H1 (cell line): ENCODE measurements at regions not wholly inside any gene's neighbourhood (a gene's known extent, or its start where the extent isn't known, plus 50 kb on each side); places are given as distances from the start of the nearest gene placed in this dataset.

ENCODE experiments used
- CTCF ChIA-PET: fragments of 300-600 bp; sonication (Branson Sonifier 250); formaldehyde crosslinking; loops from one replicate; lab custom pipeline; 2021; ENCODE audit not compliant: partially characterized antibody; lab: Charles Lee
- POLR2A ChIA-PET: fragments of 300-600 bp; sonication (Branson Sonifier 250); formaldehyde crosslinking; loops from one replicate; lab custom pipeline; 2021; ENCODE audit warnings: inconsistent platforms; ENCODE audit not compliant: partially characterized antibody; lab: Charles Lee
- DNase-seq, 2 experiments: peaks; one replicate each; pipeline versions ENCODE4 v3.0.0 to v3.0.0-alpha.2; 2010 to 2022; ENCODE audit warnings: low spot score in 2 of 2, low read depth in 1 of 2, mixed read lengths in 1 of 2
- FAIRE-seq: peaks from 2 replicates; lab custom pipeline; 2011; peaks lifted over from hg19 to GRCh38; lab: Jason Lieb, UNC
- H2AFZ ChIP-seq: 2 replicates; pipeline ENCODE4 v1.8.1; 2012; ENCODE audit warnings: low read length, inconsistent platforms
- H2AK5ac ChIP-seq: 2 replicates; pipeline ENCODE4 v1.6.1; 2013; ENCODE audit warnings: low read depth, low read length
- H2BK120ac ChIP-seq: replicated peaks from 2 replicates; pipeline ENCODE3; 2013; ENCODE audit warnings: low read depth, low read length, inconsistent platforms
- H2BK12ac ChIP-seq: 2 replicates; pipeline ENCODE4 v1.6.1; 2013; ENCODE audit warnings: low read depth, low read length
- H2BK15ac ChIP-seq: 2 replicates; pipeline ENCODE4 v1.6.1; 2013; ENCODE audit warnings: low read length
- H2BK20ac ChIP-seq: 2 replicates; pipeline ENCODE4 v1.6.1; 2013; ENCODE audit warnings: low read length
- H2BK5ac ChIP-seq: 2 replicates; pipeline ENCODE4 v1.6.1; 2013; ENCODE audit warnings: low read depth, low read length
- H3K14ac ChIP-seq: 2 replicates; pipeline ENCODE4 v1.6.1; 2013; ENCODE audit warnings: inconsistent platforms; ENCODE audit not compliant: insufficient read length
- H3K18ac ChIP-seq: 2 replicates; pipeline ENCODE4 v1.6.1; 2013; ENCODE audit warnings: low read length; ENCODE audit errors: extremely low read depth
- H3K23ac ChIP-seq: 2 replicates; pipeline ENCODE4 v1.6.1; 2013; ENCODE audit warnings: inconsistent platforms; ENCODE audit not compliant: insufficient read length
- H3K23me2 ChIP-seq: 2 replicates; pipeline ENCODE4 v1.6.1; 2013; ENCODE audit warnings: low read depth, low read length
- H3K27ac ChIP-seq: 2 replicates; pipeline ENCODE4 v1.6.1; 2011; ENCODE audit warnings: low read depth, low read length, inconsistent platforms
- H3K27me3 ChIP-seq, 4 experiments: replicated peaks in 1 of 4; 1 replicate in 1 of 4; 2 replicates in 3 of 4; pipeline versions ENCODE4 v1.6.1 to v1.8.1; 2011 to 2013; ENCODE audit warnings: low read length in 3 of 4, mild to moderate bottlenecking in 3 of 4, inconsistent platforms in 2 of 4, mixed read lengths in 2 of 4, moderate library complexity in 1 of 4; ENCODE audit not compliant: control insufficient read depth in 3 of 4, insufficient read depth in 3 of 4; ENCODE audit errors: extremely low read depth in 1 of 4
- H3K36me3 ChIP-seq, 4 experiments: 2 replicates each; pipeline versions ENCODE4 v1.6.1 to v1.8.1; 2011 to 2013; ENCODE audit warnings: mild to moderate bottlenecking in 4 of 4, low read length in 3 of 4, moderate library complexity in 2 of 4, control low read depth in 1 of 4, inconsistent platforms in 1 of 4; ENCODE audit not compliant: insufficient read depth in 4 of 4, control insufficient read depth in 2 of 4
- H3K4ac ChIP-seq: replicated peaks from 2 replicates; pipeline ENCODE3; 2013; ENCODE audit warnings: low read length, low read depth, mixed read lengths, inconsistent platforms; ENCODE audit not compliant: insufficient read length
- H3K4me1 ChIP-seq, 4 experiments: replicated peaks in 1 of 4; 1 replicate in 1 of 4; 2 replicates in 3 of 4; pipeline versions ENCODE4 v1.6.1 to v1.8.1; 2011 to 2013; ENCODE audit warnings: low read length in 3 of 4, inconsistent platforms in 2 of 4, mixed read lengths in 1 of 4; ENCODE audit not compliant: insufficient read depth in 4 of 4, control insufficient read depth in 3 of 4
- H3K4me2 ChIP-seq, 2 experiments: 2 replicates each; pipeline versions ENCODE4 v1.6.1 to v1.8.1; 2011 to 2013; ENCODE audit warnings: low read depth in 2 of 2, low read length in 2 of 2, control low read depth in 1 of 2, inconsistent platforms in 1 of 2, mild to moderate bottlenecking in 1 of 2; ENCODE audit not compliant: insufficient read depth in 1 of 2
- H3K4me3 ChIP-seq, 4 experiments: fragments of 200-600, 300-600 bp in 1 of 4; sonication (generic), shearing (Covaris generic), sonication (Bioruptor Twin) in 1 of 4; 2 replicates each; pipeline versions ENCODE4 v1.5.1 to v1.8.1; 2011 to 2016; ENCODE audit warnings: low read length in 4 of 4, low read depth in 3 of 4, control low read depth in 2 of 4, inconsistent platforms in 2 of 4, mild to moderate bottlenecking in 2 of 4, mixed read lengths in 1 of 4, moderate library complexity in 1 of 4; ENCODE audit not compliant: insufficient read depth in 2 of 4; ENCODE audit errors: extremely low read depth in 1 of 4
- H3K56ac ChIP-seq: replicated peaks from 2 replicates; pipeline ENCODE3; 2013; ENCODE audit warnings: low read depth, mild to moderate bottlenecking, mixed read lengths, low read length, inconsistent platforms; ENCODE audit not compliant: insufficient read length
- H3K79me1 ChIP-seq: 2 replicates; pipeline ENCODE4 v1.6.1; 2013; ENCODE audit warnings: low read depth, low read length, control low read depth
- H3K79me2 ChIP-seq, 2 experiments: 2 replicates each; pipeline versions ENCODE4 v1.6.1 to v1.8.1; 2012 to 2013; ENCODE audit warnings: low read length in 2 of 2, mild to moderate bottlenecking in 2 of 2, inconsistent platforms in 1 of 2; ENCODE audit not compliant: insufficient read depth in 2 of 2, control insufficient read depth in 1 of 2
- H3K9ac ChIP-seq, 4 experiments: replicated peaks in 1 of 4; 1 replicate in 1 of 4; 2 replicates in 3 of 4; pipeline versions ENCODE4 v1.6.1 to v1.8.1; 2011 to 2013; ENCODE audit warnings: low read depth in 3 of 4, low read length in 3 of 4, control low read depth in 2 of 4, mild to moderate bottlenecking in 2 of 4, moderate library complexity in 2 of 4, inconsistent platforms in 1 of 4; ENCODE audit errors: extremely low read depth in 1 of 4
- H3K9me3 ChIP-seq, 2 experiments: 2 replicates each; pipeline versions ENCODE4 v1.6.1 to v1.8.1; 2012 to 2013; ENCODE audit warnings: mild to moderate bottlenecking in 2 of 2, moderate library complexity in 2 of 2, control low read depth in 1 of 2, inconsistent platforms in 1 of 2, low read depth in 1 of 2, low read length in 1 of 2, mixed read lengths in 1 of 2; ENCODE audit not compliant: insufficient read depth in 2 of 2
- H4K20me1 ChIP-seq, 2 experiments: replicated peaks in 1 of 2; 2 replicates each; pipeline versions ENCODE3 to v1.8.1; 2011 to 2013; ENCODE audit warnings: inconsistent platforms in 2 of 2, low read length in 2 of 2, mild to moderate bottlenecking in 1 of 2; ENCODE audit not compliant: insufficient read depth in 2 of 2, control insufficient read depth in 1 of 2
- H4K5ac ChIP-seq: 2 replicates; pipeline ENCODE4 v1.6.1; 2013; ENCODE audit warnings: low read length, low read depth, mixed read lengths, inconsistent platforms; ENCODE audit not compliant: insufficient read length
- H4K8ac ChIP-seq: 2 replicates; pipeline ENCODE4 v1.8.0; 2013; ENCODE audit warnings: mild to moderate bottlenecking, moderate library complexity, low read length, inconsistent platforms; ENCODE audit not compliant: insufficient read depth; ENCODE audit errors: extremely low read depth
- H4K91ac ChIP-seq: replicated peaks from 2 replicates; pipeline ENCODE3; 2013; ENCODE audit warnings: low read length, mixed read lengths, inconsistent platforms; ENCODE audit not compliant: insufficient read length
- CHD7 ChIP-seq: fragments of 300-600 bp; sonication (generic); IDR thresholded peaks from 2 replicates; pipeline ENCODE4 v1.7.1; 2012; ENCODE audit warnings: low read length, moderate library complexity, mild to moderate bottlenecking, inconsistent platforms; ENCODE audit not compliant: insufficient replicate concordance
- WGBS, 2 experiments: shearing (Covaris generic) in 1 of 2; methylation state at CpG; one replicate each; pipeline versions ENCODE4 v1.1.6 to v1.1.7; 2013 to 2015; ENCODE audit warnings: low lambda C conversion rate in 2 of 2, mixed read lengths in 2 of 2, inconsistent platforms in 1 of 2, low coverage in 1 of 2, missing lambda C conversion rate in 1 of 2; ENCODE audit not compliant: insufficient replicate concordance in 2 of 2, insufficient coverage in 1 of 2, insufficient read length in 1 of 2; ENCODE audit errors: extremely low coverage in 1 of 2, missing lambda C conversion rate in 1 of 2; 5-methylcytosine and 5-hydroxymethylcytosine counted together

DNA sequence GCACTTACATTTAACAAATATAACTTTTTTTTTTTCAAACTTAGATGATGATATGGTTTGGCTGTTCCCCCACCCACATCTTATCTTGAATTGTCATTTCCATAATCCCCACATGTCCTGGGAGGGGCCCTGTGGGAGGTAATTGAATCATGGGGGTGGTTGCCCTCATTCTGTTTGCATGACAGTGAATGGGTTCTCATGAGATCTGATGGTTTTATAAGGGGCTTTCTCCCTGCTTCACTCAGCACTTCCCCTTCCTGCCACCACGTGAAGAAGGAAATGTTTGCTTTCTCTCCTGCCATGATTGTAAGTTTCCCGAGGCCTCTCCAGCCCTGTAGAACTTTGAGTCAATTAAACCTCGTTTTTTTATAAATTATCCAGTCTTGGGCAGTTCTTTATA is 432.6 kb downstream of the AMY1C start:
- H3K23me2 ChIP-seq: no peaks in the 10 kb centered on the region
- H3K14ac ChIP-seq: no peak overlapping the region
- CTCF ChIA-PET: no interaction called here
- H3K27me3 ChIP-seq: no peaks in the 10 kb centered on the region
- no peak overlapping the region for H2AFZ ChIP-seq
- no peak overlapping the region for H3K4me3 ChIP-seq
- WGBS, 2 experiments: 53% methylated on average over 3 of the region's 3 CpGs; no CpG with 5 or more reads in 1 of the 2 experiments
- H3K9ac ChIP-seq: no peak overlapping the region
- H3K9me3 ChIP-seq: no peaks in the 10 kb centered on the region
- POLR2A ChIA-PET: no interaction called here
- H2BK12ac ChIP-seq: no peak overlapping the region
- no peak overlapping the region for H4K5ac ChIP-seq
- no peak overlapping the region for H3K27ac ChIP-seq
- H2BK20ac ChIP-seq: no peak overlapping the region
- no peaks in the 10 kb centered on the region for H4K20me1 ChIP-seq
- no peak overlapping the region for H2BK120ac ChIP-seq
- no peak overlapping the region for H3K18ac ChIP-seq
- no peak overlapping the region for H3K23ac ChIP-seq
- H3K4me1 ChIP-seq: no peaks in the 10 kb centered on the region
- no peak for DNase-seq
- no peak overlapping the region for H3K4me2 ChIP-seq
- no peaks in the 10 kb centered on the region for H3K79me2 ChIP-seq
- H4K8ac ChIP-seq: no peak overlapping the region
- no peak overlapping the region for H2AK5ac ChIP-seq
- H3K79me1 ChIP-seq: no peaks in the 10 kb centered on the region
- FAIRE-seq: no peak
- no peak overlapping the region for H2BK5ac ChIP-seq
- H3K56ac ChIP-seq: no peak overlapping the region
- H3K36me3 ChIP-seq: no peaks in the 10 kb centered on the region
- H3K4ac ChIP-seq: no peak overlapping the region
- no peak overlapping the region for H4K91ac ChIP-seq
- H2BK15ac ChIP-seq: no peak overlapping the region
- TF ChIP-seq CHD7: no peak
